KMS-11 (cell line): ENCODE measurements at regions not wholly inside any gene's neighbourhood (a gene's known extent, or its start where the extent isn't known, plus 50 kb on each side); places are given as distances from the start of the nearest gene placed in this dataset.
"Not testable (repeated sequence)": the region's sequence is repeated elsewhere in the genome, so short reads cannot be mapped to it uniquely, and the experiment has no call there.

Source experiments
- H2AFZ ChIP-seq: fragments of 200-600 bp; sonication (generic); 2 replicates; pipeline ENCODE4 v1.6.1; 2016; ENCODE audit warnings: antibody characterized with exemption, mixed run types, low read depth
- H3K27ac ChIP-seq: fragments of 200-600 bp; sonication (generic); 2 replicates; pipeline ENCODE4 v1.6.1; 2016; ENCODE audit warnings: mild to moderate bottlenecking, mixed run types
- H3K27me3 ChIP-seq: fragments of 200-600 bp; sonication (generic); 2 replicates; pipeline ENCODE4 v1.6.1; 2017; ENCODE audit warnings: mild to moderate bottlenecking, low read depth, mixed run types, moderate library complexity; ENCODE audit not compliant: insufficient read depth
- H3K36me3 ChIP-seq: fragments of 200-600 bp; sonication (generic); 2 replicates; pipeline ENCODE4 v1.6.1; 2017; ENCODE audit warnings: mild to moderate bottlenecking, mixed run types; ENCODE audit not compliant: insufficient read depth
- H3K4me1 ChIP-seq: fragments of 200-600 bp; sonication (generic); 2 replicates; pipeline ENCODE4 v1.6.1; 2016; ENCODE audit warnings: mild to moderate bottlenecking, low read depth, mixed run types; ENCODE audit not compliant: poor library complexity, severe bottlenecking
- H3K4me2 ChIP-seq: fragments of 200-600 bp; sonication (generic); 2 replicates; pipeline ENCODE4 v1.7.0; 2016; ENCODE audit warnings: mild to moderate bottlenecking, mixed run types
- H3K4me3 ChIP-seq: fragments of 200-600 bp; sonication (generic); IDR thresholded peaks from 2 replicates; pipeline ENCODE4 v1.6.1; 2017; ENCODE audit warnings: low read depth, low read length, mixed read lengths; ENCODE audit not compliant: insufficient read depth
- H3K79me2 ChIP-seq: fragments of 200-600 bp; sonication (generic); 2 replicates; pipeline ENCODE4 v1.6.1; 2016; ENCODE audit warnings: low read depth, mixed run types; ENCODE audit not compliant: insufficient read depth
- H3K9ac ChIP-seq: fragments of 200-600 bp; sonication (generic); 2 replicates; pipeline ENCODE4 v1.6.1; 2016; ENCODE audit warnings: mild to moderate bottlenecking, mixed run types
- H4K20me1 ChIP-seq: fragments of 200-600 bp; sonication (generic); 2 replicates; pipeline ENCODE4 v1.6.1; 2016; ENCODE audit warnings: mild to moderate bottlenecking, mixed run types; ENCODE audit not compliant: insufficient read depth

- not testable (repeated sequence) for H4K20me1 ChIP-seq, H3K36me3 ChIP-seq, H2AFZ ChIP-seq, H3K79me2 ChIP-seq, H3K4me3 ChIP-seq, H3K27me3 ChIP-seq, H3K4me2 ChIP-seq, H3K4me1 ChIP-seq, H3K9ac ChIP-seq, H3K27ac ChIP-seq
Measured at GRCh38 chr3:195669310-195669709, 51.5 kb upstream of the MUC20 start.

- H3K36me3 ChIP-seq, H3K4me3 ChIP-seq, H2AFZ ChIP-seq, H3K4me2 ChIP-seq, H3K79me2 ChIP-seq, H3K9ac ChIP-seq, H3K27ac ChIP-seq, H3K27me3 ChIP-seq, H4K20me1 ChIP-seq, H3K4me1 ChIP-seq: not testable (repeated sequence)
Measured at GRCh38 chr3:195668131-195668766, 52.5 kb upstream of the MUC20 start.

DNA sequence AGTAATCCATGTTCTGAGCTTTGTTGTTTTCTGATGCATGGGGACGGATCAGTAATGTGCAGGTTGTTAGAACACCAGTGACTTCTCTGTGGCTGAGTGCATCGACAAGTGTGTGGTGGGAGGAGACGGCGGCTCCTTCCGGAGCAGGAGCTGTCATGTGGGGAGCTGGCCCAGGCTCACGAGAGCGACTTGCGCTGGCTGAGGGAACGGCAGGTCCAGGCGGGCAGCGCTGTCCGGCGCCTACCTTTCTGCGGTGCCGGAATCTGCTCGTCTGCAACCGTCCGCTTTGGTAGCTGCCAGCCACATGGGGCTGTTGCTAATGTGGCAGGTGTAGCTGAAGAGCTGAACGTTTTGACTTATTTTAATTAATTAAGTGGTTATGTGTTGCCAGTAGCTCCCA is 55.5 kb upstream of the MUC20 start:
- H2AFZ ChIP-seq, H3K4me2 ChIP-seq, H4K20me1 ChIP-seq, H3K79me2 ChIP-seq, H3K9ac ChIP-seq, H3K36me3 ChIP-seq, H3K27me3 ChIP-seq, H3K27ac ChIP-seq, H3K4me1 ChIP-seq, H3K4me3 ChIP-seq: not testable (repeated sequence)

DNA sequence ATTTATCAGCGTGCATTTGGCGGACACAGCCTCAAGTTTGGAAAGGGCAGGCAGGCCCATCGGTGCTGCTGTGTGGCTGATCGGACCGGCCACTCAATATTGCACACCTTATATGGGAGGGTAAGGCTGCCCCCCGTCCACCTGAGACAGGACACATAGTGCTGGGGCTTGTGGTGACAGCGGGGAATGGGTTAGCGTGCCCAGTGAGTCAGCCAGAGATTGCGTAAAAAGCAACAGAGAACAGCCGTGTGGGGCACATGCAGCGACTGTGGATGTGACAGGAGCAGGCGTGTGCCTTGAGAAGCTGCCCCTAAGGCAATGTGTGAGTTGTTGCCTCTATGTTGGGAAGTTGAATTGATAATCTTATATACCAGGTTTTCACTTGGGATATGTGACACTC is 56.6 kb upstream of the MUC20 start:
- not testable (repeated sequence) for H3K4me2 ChIP-seq, H3K27me3 ChIP-seq, H3K79me2 ChIP-seq, H3K4me3 ChIP-seq, H3K27ac ChIP-seq, H3K9ac ChIP-seq, H2AFZ ChIP-seq, H3K36me3 ChIP-seq, H3K4me1 ChIP-seq, H4K20me1 ChIP-seq

GRCh38 chr3:195659136-195659533 is 61.6 kb upstream of the MUC20 start:
- H3K27me3 ChIP-seq, H3K79me2 ChIP-seq, H3K9ac ChIP-seq, H4K20me1 ChIP-seq, H3K36me3 ChIP-seq, H3K27ac ChIP-seq, H3K4me1 ChIP-seq, H3K4me3 ChIP-seq, H2AFZ ChIP-seq: not testable (repeated sequence)
- H3K4me2 ChIP-seq, result peak overlapping the region; percentile 31

DNA sequence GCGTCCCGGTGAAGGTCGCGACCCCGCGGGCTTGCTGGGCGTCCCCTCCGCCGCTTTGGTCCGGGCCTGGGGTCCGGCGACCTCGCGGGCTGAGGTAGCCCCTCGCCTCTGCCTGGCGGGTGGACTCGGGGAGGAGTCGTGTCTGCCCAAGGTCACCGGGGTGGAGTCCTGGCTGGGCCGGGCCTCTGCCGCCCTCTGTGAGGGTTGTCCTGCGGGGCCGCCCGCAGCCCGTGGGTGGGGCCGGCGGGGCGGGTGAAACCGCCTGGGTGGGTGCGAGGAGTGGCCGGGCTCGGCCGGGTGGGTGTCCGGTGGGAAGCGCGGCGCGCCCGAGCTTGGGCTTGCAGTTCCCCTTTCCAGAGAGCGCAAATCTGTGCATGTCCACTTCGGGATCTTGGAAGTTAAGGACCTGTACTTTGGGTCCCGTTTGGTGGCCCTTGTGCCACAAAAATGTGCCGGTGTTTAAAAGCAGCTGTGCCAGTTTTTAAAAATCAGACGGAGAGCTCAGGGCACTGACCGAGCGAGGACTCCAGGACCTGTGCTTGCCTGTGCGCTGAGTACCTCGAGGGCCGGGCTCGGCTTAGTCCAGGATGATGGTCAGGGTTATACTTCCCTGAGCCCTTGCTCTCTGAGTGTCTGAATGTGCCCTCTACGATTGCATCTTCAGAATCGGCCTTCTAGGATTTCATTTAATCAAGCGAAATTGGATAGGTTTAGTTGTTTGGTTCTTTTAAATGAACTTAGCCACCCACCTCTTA is 62.2 kb upstream of the MUC20 start:
- not testable (repeated sequence) for H4K20me1 ChIP-seq, H3K4me3 ChIP-seq, H3K4me1 ChIP-seq, H3K79me2 ChIP-seq, H3K9ac ChIP-seq, H3K36me3 ChIP-seq, H3K27ac ChIP-seq, H3K27me3 ChIP-seq, H2AFZ ChIP-seq
- peak overlapping the region; percentile 31 for H3K4me2 ChIP-seq

DNA sequence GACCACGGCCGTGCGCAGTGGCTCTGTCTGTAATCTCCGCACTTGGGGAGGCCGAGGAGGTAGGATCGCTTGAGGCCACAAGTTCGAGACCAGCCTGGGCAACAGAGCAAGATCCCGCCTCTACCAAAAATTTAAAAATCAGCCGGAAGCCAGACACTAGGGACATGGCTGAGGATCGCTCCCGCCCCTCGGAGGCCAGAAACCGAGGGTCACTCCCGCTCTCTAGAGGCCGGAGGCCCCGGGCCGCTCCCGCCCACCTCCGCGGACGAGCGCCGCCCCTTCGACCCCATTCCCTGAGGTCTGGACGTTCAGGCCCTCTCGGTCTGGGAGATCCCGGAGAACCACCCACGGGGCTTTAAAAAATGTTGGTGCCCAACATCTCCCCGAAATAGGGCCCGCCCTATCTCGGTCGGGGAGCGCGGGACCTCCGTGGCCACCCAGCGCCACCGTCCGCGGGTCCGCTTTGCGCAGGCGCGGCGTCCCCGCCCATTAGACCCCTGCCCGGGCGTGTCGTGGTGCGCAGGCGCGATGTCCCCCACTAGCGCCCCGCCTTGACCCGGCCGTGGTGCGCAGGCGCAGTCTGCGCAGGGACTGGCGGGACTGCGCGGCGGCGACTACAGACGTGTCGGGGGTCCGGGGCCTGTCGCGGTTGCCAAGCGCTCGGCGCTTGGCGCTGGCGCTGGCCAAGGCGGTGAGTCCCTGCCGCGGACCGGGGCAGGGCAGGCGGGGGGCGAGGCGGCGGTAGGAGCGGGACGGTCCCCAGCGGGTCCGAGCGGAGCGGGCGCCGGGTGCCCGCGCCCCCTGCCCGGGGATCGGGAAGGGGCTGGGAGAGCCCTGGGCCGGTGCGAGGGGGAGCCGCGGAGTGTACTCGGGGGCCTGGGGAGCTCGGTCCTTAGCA is 63.1 kb upstream of the MUC20 start:
- not testable (repeated sequence) for H3K79me2 ChIP-seq, H3K4me1 ChIP-seq, H3K27ac ChIP-seq, H4K20me1 ChIP-seq, H3K27me3 ChIP-seq, H3K4me3 ChIP-seq, H3K36me3 ChIP-seq
- H3K9ac ChIP-seq, result peak overlapping the region; percentile 52; the same call in 1 of the 2 replicates
- peak overlapping the region; percentile 36; the same call in 1 of the 2 replicates for H3K4me2 ChIP-seq
- peak overlapping the region; percentile 81 for H2AFZ ChIP-seq

DNA sequence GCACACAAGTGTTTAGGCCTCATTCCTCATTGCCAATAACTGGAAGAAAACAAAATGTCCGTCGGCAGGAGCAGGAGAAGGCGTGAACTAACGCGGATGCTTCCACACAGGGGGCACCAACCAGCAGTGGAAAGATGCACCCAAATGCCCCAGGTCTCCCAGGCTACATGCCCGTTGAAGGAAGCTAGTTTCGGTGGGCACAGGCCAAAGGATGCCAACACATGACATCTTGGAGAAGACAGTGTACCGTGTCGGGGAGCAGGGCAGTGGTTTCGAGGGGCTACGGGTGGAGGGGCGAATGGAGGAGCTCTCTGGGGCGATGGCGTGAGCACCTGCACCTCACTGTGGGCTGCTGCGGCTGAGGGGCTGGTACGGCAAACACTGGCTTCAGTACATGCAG is 64.7 kb upstream of the MUC20 start:
- not testable (repeated sequence) for H4K20me1 ChIP-seq, H3K4me1 ChIP-seq, H3K4me2 ChIP-seq, H2AFZ ChIP-seq, H3K4me3 ChIP-seq, H3K27me3 ChIP-seq, H3K79me2 ChIP-seq, H3K27ac ChIP-seq, H3K36me3 ChIP-seq, H3K9ac ChIP-seq

DNA sequence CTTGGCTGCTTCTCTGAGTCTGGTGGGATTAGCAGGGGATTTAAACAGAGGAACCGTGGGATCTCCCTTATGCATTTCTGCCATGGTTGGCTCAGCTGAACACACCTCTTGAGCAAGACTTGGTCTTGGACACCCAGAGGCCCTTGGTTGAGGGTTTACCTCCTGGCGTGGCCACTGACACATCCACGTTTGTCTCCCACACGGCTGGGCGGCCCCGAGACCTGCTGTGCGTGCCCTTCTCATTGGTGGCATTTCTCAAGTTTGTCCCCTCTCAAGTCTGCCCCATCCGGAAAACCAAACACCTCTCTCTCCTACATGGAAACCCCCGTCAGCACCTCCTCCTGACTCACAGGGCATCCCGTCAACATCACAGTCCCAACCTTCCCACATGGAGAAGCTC is 66.0 kb upstream of the MUC20 start:
- not testable (repeated sequence) for H3K27ac ChIP-seq, H3K79me2 ChIP-seq, H2AFZ ChIP-seq, H3K27me3 ChIP-seq, H3K4me3 ChIP-seq, H3K9ac ChIP-seq, H3K36me3 ChIP-seq, H4K20me1 ChIP-seq, H3K4me1 ChIP-seq, H3K4me2 ChIP-seq

GRCh38 chr3:195654138-195654537 is 66.6 kb upstream of the MUC20 start:
- H3K36me3 ChIP-seq, H3K4me1 ChIP-seq, H3K4me2 ChIP-seq, H3K27ac ChIP-seq, H3K4me3 ChIP-seq, H3K9ac ChIP-seq, H3K79me2 ChIP-seq, H3K27me3 ChIP-seq, H4K20me1 ChIP-seq, H2AFZ ChIP-seq: not testable (repeated sequence)
